ENCODE measurements at regions not wholly inside any gene's neighbourhood (a gene's known extent, or its start where the extent isn't known, plus 50 kb on each side); places are given as distances from the start of the nearest gene placed in this dataset.

DNA sequence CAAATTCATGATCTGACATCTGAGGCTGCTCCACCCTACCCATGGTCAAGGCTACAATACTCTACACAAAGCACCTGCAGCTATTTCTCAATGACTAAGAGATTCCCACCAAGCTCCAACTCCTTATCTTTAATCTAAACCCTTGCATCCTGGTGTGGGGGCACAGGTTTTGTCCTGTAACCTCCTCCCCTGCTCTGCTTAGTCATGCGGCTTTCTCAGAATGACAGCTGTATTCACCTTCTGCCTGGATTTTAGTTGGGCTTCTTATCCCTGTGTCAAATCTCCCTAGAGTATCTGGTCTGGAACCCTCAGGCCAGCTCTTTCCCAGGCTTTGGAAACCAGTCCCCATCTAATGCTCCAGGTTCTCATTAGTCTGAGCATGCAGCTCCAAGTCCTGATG is 159.0 kb downstream of the BARHL2 start:
- no peak for DNase-seq

DNA sequence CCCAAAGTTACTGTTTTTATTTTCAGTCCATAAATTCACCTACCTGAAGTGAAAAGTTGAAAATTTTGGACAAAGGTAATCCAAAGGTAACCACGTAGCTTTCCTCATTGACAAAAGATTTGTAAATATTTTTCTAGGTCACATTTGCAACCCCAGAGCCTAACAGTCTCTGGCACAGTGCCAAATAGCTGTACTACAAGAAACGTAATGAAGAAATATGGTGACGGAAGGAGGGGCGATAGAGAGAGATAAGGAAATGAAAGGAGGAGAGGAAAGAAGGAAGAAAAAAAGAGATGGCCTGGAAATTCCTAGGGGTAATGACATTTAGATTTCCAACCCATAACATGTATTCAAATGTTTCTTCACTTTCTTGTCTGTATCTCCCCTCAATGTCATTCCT is 159.4 kb downstream of the BARHL2 start:
- no peak for DNase-seq

DNA sequence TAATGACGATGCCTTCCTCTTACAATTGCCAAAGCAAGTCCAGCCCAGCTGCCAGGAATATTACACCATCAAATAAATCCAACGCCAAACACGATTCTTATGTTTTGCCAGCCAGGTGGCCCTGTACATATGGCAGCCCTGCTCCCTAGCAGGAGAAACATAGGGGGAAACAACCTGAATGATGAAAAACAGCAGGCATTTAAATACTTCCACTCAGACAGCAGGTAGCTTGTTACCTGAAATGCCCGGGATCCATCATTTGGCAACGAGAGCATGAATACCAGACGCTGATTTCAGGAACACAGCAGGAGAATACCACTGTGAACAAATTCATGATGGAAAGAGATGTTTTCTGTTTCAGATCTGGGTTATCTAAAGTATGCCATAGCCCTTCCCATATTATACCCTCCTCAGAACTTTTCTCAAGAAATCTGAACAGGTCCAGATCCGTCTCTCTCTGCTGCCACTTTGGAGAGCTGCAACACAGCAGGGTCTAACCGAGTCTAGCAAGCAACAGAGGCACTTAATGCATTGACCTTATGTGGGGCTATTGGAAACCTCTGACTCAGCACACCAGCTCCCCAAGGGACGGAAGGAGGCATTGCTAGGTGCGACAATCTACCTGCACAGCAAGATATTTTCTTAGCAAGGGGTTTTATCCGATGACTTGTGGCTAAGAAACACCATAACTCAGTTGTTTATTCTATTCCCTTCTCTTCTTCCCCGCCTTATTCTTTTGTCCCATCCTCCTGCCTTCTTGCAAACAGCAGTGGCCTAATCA is 166.3 kb downstream of the BARHL2 start:
- no peak for DNase-seq

DNA sequence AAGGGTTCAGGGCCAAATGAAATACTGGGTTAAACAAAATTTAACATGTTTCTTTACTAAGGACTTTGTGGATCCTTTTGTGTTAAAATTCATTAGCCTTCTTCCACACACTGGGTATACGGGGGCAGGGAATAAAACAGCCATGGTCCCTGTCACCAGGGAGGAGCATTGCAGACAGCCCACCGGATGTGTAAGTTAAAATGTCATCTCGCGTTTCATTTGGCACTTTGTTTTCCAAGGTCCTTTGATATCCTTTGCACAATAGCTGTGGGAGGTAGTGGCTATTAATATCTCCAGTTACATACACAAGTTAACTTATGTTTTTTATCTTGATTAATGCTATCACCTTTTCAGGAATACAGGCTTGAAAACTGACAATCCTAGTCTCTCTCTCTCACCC is 172.7 kb downstream of the BARHL2 start:
- DNase-seq: no peak

DNA sequence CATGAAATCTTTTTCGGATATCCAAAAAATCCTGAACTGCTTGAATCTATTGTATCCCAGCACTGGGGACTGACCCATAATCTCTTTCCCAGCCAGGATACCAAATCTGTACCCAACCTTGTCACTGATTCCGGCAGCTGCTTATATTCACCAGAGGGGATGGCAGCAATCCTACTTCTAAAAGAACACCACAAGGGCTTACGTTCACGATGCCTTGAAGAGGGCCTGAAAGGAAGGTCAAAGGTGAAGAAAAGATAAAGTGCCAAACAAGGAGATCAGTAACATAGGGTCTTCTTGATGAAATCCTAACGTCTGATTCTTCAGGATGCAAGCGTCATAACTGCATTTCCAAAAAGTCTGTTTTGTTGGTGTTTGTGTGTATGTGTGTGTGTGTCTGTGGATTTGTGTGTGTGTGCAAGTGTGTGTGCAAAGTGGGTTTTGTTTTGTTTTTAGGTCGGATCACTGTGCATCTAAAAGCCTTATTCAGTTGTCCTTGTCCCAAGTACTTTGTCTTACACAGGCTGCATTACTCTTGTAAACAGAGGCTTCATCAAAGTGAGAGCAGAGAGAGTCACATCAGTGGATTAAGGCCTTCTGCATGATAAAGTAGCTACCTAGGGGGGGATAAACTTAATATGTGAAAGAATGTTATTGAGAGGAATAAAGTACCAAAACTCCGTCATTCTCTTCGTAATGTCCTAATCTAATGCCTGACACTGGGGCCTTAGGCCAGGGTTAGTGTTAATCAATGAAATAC is 179.3 kb downstream of the BARHL2 start:
- DNase-seq: no peak

GRCh38 chr1:90534663-90535295 is 182.3 kb downstream of the BARHL2 start:
- DNase-seq: no peak

- no peak for DNase-seq
Observed at GRCh38 chr1:90534116-90534515, 183.0 kb downstream of the BARHL2 start.

DNA sequence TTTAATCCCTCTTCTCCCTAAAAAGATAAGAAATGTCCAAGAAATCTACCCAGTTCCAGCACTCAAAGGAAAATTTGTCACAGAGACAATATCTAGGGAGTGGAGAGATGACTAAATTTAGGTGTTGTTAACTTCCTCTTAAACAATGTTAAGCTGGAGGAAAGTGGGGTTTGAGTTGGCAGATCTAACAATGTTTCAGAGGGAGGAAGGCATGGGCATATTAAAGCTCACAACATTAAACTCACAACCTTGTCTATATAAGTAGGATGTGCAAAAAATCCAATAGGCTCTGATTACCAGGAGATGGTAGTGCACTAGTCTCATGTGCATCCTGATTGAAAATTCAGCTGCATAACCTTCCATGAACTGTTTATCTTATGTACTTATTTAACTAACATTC is 190.1 kb downstream of the BARHL2 start:
- no peak for DNase-seq

GRCh38 chr1:90522432-90522831 is 194.7 kb downstream of the BARHL2 start:
- no peak for DNase-seq

DNA sequence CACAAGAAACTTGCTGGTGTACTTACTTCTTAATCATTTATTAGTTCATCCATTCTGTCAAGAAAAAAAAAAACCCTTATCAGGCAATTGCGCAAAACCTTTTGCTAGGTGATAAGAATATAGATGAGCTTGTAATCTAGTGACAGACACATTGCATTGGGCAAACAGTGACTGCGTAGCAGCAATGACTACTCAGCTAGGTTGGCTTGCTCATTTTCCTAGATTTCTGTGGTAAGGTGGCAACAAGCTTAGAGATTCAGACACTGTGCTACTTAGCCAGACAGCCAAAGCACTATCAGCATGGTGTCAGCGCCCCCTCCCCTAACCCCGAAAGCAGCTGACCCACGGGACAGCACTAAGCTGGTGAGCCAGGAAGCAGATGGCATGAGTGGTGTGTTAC is 203.1 kb downstream of the BARHL2 start:
- DNase-seq: no peak

DNA sequence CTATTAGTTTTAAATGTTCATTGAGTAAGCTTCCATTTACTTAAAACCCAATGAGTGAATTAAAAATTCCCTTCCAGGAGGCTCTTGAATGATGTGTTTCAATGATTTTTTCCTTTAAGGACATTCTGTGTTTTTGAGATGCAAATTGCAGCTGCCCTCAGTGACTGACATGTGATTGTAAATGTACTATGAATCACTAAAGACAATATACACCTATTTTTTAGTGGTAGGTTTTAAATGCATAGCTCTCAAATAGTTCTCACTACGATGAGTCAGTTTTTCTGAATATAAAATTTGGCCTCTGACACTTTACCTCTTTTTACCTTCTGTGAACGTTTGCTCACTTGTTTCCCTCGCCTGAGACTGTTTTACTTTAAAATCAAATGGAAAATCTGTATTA is 204.7 kb downstream of the BARHL2 start:
- no peak for DNase-seq

DNA sequence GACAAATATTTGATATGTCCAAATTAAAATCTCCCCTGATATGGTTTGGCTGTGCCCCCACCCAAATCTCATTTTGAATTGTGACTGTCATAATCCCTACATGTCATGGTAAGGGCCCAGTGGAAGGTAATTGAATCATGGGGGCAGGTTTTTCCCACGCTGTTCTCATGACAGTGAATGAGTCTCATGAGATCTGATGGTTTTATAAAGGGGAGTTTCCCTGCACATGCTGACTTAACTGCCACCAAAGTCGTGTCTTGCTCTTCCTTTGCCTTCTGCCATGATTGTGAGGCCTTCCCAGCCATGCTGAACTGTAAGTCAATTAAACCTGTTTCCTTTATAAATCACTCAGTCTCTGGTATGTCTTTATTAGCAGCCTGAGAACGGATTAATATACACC is 207.0 kb downstream of the BARHL2 start:
- no peak for DNase-seq

- no peak for DNase-seq
Observed at GRCh38 chr1:90509225-90510048, 207.7 kb downstream of the BARHL2 start.

- no peak for DNase-seq
Observed at GRCh38 chr1:90508376-90509167, 208.5 kb downstream of the BARHL2 start.

GRCh38 chr1:90507173-90507572 is 209.9 kb downstream of the BARHL2 start:
- no peak for DNase-seq

DNA sequence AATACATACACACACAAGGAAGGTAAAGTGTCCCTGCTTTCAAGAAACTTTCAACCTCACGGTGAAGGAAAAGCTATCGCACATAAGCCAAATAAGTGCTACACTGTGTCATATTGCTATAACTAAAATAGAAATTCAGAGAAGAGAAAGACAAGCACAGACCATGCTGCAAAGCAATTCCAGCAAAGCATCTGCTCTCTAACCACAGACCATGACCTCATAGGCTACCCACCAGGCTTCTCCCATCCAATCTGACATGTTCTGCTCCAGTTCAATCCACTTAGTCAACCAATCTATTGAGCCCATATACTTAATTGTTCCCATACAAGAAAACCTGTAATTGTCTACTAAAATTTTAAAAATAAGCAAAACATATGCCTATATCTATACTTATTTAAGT is 211.3 kb downstream of the BARHL2 start:
- DNase-seq: no peak

GRCh38 chr1:90504509-90504908 is 212.6 kb downstream of the BARHL2 start:
- DNase-seq: no peak

- DNase-seq: no peak
Observed at GRCh38 chr1:90502696-90503095, 214.4 kb downstream of the BARHL2 start.

GRCh38 chr1:90502194-90502593 is 214.9 kb downstream of the BARHL2 start:
- no peak for DNase-seq

DNA sequence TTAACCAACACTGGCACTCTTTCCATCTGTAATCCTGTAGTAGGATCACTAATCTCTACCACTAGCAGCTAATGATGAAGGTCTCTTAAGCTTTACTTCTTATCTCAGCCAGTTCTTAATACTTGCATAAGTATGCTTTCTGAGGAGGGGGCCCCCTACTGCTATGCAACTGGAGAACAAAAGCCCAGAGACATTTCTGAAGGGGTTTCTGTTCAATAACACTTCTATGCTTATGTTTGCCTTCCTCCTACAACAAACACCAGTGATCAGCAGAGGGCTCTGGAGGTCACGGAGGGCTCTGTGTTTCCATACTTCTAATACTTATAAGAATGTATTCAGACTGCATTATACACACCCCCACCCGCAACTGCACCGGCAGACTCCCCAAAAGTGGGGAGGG is 215.8 kb downstream of the BARHL2 start:
- DNase-seq: no peak

GRCh38 chr1:90494748-90495282 is 222.3 kb downstream of the BARHL2 start:
- no peak for DNase-seq

DNA sequence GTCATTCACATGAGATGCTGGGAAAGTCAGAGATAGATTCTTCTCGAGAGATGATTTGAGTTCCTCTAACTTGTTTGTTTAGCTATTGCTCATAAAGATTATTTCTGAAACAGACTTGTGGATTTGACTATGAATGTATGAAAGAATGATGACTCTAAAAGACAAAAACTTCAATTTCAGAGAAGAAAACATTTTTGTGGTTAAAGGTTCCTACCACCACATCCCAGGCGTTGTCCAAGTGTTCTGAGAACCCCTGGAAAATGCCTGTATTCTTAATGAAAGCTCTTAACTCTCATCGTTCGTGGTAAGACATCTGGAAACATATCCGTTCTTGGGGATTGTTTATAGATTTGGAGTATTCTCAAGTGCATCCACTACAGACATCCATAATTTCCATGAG is 228.7 kb downstream of the BARHL2 start:
- DNase-seq: no peak

Measured in NCI-H2081 treated with DMSO at 0.1 percent for 48 hours (cell line).